ENCODE measurements at regions not wholly inside any gene's neighbourhood (a gene's known extent, or its start where the extent isn't known, plus 50 kb on each side); places are given as distances from the start of the nearest gene placed in this dataset.

DNA sequence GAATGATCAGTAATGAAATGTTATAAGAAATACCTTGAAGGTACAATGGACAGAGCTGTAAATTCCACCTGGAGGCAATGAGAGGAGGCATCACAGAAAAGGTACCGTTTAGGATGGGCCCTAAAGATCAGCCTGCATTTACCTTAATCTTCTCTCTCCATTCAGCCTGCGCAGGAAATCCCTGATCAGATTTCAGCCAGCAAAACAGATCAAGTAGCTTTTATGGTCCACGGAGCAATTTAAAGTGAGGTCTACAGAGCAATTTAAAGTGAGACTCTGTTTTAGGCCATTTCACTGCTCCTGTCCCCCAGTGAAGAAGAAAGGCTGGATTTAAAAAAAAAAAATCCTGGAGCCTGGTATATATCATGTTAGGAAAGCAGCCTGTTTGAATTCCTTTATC is 195.1 kb upstream of the VCX start:
- TF ChIP-seq, protein P1, sequence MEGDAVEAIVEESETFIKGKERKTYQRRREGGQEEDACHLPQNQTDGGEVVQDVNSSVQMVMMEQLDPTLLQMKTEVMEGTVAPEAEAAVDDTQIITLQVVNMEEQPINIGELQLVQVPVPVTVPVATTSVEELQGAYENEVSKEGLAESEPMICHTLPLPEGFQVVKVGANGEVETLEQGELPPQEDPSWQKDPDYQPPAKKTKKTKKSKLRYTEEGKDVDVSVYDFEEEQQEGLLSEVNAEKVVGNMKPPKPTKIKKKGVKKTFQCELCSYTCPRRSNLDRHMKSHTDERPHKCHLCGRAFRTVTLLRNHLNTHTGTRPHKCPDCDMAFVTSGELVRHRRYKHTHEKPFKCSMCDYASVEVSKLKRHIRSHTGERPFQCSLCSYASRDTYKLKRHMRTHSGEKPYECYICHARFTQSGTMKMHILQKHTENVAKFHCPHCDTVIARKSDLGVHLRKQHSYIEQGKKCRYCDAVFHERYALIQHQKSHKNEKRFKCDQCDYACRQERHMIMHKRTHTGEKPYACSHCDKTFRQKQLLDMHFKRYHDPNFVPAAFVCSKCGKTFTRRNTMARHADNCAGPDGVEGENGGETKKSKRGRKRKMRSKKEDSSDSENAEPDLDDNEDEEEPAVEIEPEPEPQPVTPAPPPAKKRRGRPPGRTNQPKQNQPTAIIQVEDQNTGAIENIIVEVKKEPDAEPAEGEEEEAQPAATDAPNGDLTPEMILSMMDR (IDR thresholded peaks at IDR 0.05; ENCODE audit: insufficient read depth, low read depth, low read length): no peak
- DNase-seq (ENCODE audit: low read depth): no peak
- no peak overlapping the region for H3K4me3 ChIP-seq (ENCODE audit: low read depth, low read length)

DNA sequence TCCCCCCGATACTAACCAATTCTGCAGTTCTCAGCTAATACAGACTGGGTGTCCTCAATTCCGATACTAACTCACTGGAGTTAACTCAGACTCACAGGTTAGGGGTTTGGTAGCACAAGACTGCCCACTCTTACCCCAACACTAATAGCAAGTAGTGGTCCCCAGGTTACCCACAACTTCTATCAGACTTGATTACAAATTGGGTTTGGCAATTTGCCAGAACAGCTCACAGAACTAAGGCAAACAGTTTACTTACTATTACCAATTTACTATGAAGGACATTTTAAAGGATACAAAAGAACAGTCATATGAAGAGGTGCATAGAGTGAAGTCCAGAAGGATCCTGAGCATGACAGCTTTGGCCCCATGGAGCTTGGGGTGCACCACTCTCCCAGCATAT is 201.8 kb upstream of the VCX start:
- TF ChIP-seq, protein P1 (IDR thresholded peaks at IDR 0.05; ENCODE audit: insufficient read depth, low read depth, low read length): no peak
- H3K4me3 ChIP-seq (ENCODE audit: low read depth, low read length): no peak overlapping the region
- no peak for DNase-seq (ENCODE audit: low read depth)

GRCh38 chrX:7640392-7640791 is 202.6 kb upstream of the VCX start:
- DNase-seq (ENCODE audit: low read depth): no peak
- H3K4me3 ChIP-seq (ENCODE audit: low read depth, low read length): no peak overlapping the region
- TF ChIP-seq, protein P1 (IDR thresholded peaks at IDR 0.05; ENCODE audit: insufficient read depth, low read depth, low read length): no peak

GRCh38 chrX:7638078-7638710 is 204.8 kb upstream of the VCX start:
- DNase-seq (ENCODE audit: low read depth): no peak
- no peak overlapping the region for H3K4me3 ChIP-seq (ENCODE audit: low read depth, low read length)
- TF ChIP-seq, protein P1 (IDR thresholded peaks at IDR 0.05; ENCODE audit: insufficient read depth, low read depth, low read length): no peak

GRCh38 chrX:7637066-7637465 is 205.9 kb upstream of the VCX start:
- DNase-seq (ENCODE audit: low read depth): no peak
- TF ChIP-seq, protein P1 (IDR thresholded peaks at IDR 0.05; ENCODE audit: insufficient read depth, low read depth, low read length): no peak

DNA sequence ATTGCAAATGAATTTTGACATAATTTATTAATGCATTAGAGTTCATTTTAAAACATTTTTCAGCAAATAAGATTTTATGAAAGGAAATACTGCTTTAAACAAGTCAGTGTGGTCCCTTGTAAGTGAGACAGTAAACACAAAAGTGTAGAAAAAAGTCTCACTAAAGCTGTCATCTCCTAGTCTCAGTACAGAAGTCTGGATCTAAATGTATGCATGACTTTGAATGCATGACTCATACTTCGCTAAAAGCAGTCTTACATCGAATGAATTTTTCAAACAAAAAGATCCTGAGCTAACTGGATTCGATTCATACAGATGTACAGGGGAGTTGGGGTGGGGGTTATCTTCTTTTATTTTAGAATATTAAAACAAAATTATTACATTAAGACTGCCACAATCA is 207.4 kb upstream of the VCX start:
- no peak for DNase-seq (ENCODE audit: low read depth)
- TF ChIP-seq, protein P1 (IDR thresholded peaks at IDR 0.05; ENCODE audit: insufficient read depth, low read depth, low read length): no peak
- no peak overlapping the region for H3K4me3 ChIP-seq (ENCODE audit: low read depth, low read length)

More at GRCh38 chrX:7637066-7637465, 205.9 kb upstream of the VCX start:
- H3K4me3 ChIP-seq (ENCODE audit: low read depth, low read length): no peak overlapping the region

- TF ChIP-seq, protein P1 (IDR thresholded peaks at IDR 0.05; ENCODE audit: insufficient read depth, low read depth, low read length): no peak
- no peak overlapping the region for H3K4me3 ChIP-seq (ENCODE audit: low read depth, low read length)
- no peak for DNase-seq (ENCODE audit: low read depth)
Measured at GRCh38 chrX:7620560-7620959, 222.4 kb upstream of the VCX start.

All from fibroblast of villous mesenchyme (primary cell).